Activated CD4-positive, alpha-beta memory T cell treated with anti-CD3 and anti-CD28 coated beads for 36 hours (primary cell): ENCODE measurements at regions not wholly inside any gene's neighbourhood (a gene's known extent, or its start where the extent isn't known, plus 50 kb on each side); places are given as distances from the start of the nearest gene placed in this dataset.

Experiments used
- CTCF ChIA-PET: fragments of 350-600 bp; sonication (Branson Sonifier 250); formaldehyde crosslinking; loops from one replicate; lab custom pipeline; 2021; ENCODE audit warnings: antibody characterized with exemption, inconsistent platforms; lab: Charles Lee
- POLR2A ChIA-PET: fragments of 350-600 bp; sonication (Branson Sonifier 250); formaldehyde crosslinking; loops from one replicate; lab custom pipeline; 2021; ENCODE audit warnings: antibody characterized with exemption; lab: Charles Lee
- DNase-seq: peaks from one replicate; pipeline ENCODE4 v3.0.0-alpha.2; 2020
- H3K27ac Mint-ChIP-seq: one replicate; pipeline ENCODE4 v1.8.0; 2021; ENCODE audit warnings: mixed read lengths
- H3K27me3 Mint-ChIP-seq: one replicate; pipeline ENCODE4 v1.8.0; 2021; ENCODE audit warnings: mixed read lengths
- H3K36me3 Mint-ChIP-seq: one replicate; pipeline ENCODE4 v1.8.0; 2021; ENCODE audit warnings: mixed read lengths
- H3K4me1 Mint-ChIP-seq: one replicate; pipeline ENCODE4 v1.8.0; 2021; ENCODE audit warnings: low read depth, mixed read lengths
- H3K4me3 Mint-ChIP-seq: one replicate; pipeline ENCODE4 v1.8.0; 2021; ENCODE audit warnings: mild to moderate bottlenecking, mixed read lengths
- H3K9me3 Mint-ChIP-seq: one replicate; pipeline ENCODE4 v1.8.0; 2021; ENCODE audit warnings: mixed read lengths
- intact Hi-C: fragments of 100-400 bp; cut with micrococcal nuclease; formaldehyde crosslinking; loops from one replicate; pipeline ENCODE4 v1.15.1; 2023

DNA sequence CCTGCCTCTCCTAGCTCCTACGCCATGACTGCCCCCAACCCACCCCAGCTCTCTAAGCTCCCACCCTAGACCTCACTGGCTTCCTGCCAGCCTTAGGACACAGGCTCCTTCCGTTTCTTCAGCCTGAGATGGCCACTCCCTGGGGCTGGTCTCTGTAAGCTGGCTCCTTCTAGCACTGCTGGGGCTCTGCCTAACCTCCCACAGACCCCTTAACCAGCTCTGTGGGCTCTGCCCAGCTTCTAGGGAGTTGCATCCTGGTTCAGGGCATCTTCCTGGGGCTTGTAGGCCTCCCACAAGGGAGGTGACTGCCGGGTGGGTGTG lies 478.6 kb upstream of the KLF6 start:
- POLR2A ChIA-PET, result no interaction called here
- CTCF ChIA-PET, result no interaction called here
- Mint-ChIP-seq H3K4me1 (peaks cover 14% of the 10 kb centered on the region), H3K4me3 (no peak overlapping the region), H3K27me3 (peaks cover 1% of the 10 kb centered on the region), H3K36me3 (no peaks in the 10 kb centered on the region), H3K9me3 (no peaks in the 10 kb centered on the region), H3K27ac (no peak overlapping the region)
- intact Hi-C loops, result no loop called here
- DNase-seq, result no peak

DNA sequence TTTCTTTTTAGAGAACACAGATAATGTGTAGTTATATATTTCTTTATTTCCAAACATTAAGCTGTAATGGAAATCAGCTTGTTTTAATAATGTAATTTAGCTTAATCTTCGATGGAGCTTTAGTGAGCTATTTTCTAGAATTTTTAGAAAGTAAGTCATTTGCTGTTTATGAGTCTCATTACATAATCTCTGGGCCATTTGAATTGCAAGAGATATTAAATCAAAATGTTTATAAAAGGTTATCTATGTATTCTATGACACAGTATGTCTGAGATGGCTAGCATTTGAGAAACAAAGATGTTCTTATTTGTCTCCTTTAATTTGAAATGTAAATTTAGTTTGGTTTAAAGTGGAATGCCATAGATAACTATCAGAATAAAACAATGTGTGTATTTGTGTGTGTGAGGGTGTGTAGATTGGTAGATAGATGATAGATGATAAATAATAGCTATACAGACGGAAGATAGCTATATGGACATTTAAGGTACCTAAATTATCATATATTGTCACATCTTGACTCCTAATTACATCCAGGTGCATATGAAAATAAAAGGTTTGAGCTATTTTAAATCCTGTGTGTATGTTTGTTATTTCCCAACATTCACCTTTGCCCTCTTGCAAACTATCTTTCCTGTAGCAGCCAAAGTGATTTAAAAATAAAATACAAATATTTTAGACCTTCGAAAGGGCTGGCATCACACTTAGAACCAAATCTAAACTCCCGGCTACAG lies 478.0 kb upstream of the KLF6 start:
- H3K27me3 Mint-ChIP-seq, result no peaks in the 10 kb centered on the region
- no peaks in the 10 kb centered on the region for H3K9me3 Mint-ChIP-seq
- intact Hi-C loops, result no loop called here
- DNase-seq, result no peak
- no peak overlapping the region for H3K27ac Mint-ChIP-seq
- peaks cover 14% of the 10 kb centered on the region for H3K4me1 Mint-ChIP-seq
- CTCF ChIA-PET, result no interaction called here
- H3K36me3 Mint-ChIP-seq, result no peaks in the 10 kb centered on the region
- POLR2A ChIA-PET, result no interaction called here
- H3K4me3 Mint-ChIP-seq, result no peak overlapping the region

DNA sequence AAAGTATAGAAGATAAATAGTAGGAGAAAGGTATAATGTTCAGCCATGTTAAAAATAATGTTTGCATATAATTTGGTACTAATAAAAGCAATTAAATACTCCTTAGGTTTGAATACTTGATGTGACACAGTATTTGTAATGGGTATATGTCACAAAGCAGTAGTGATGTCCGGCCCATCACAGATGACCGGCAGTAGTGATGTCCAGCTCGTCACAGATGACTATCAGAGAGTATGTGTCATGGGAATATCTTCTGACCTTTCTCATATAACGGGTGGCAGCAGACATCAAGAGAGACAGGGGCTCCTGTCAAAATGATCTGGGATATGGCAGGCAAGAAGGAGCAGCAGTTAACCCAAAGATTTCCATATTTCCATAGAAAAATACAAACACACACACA lies 477.4 kb upstream of the KLF6 start:
- Mint-ChIP-seq H3K36me3 (no peaks in the 10 kb centered on the region), H3K4me1 (peaks cover 14% of the 10 kb centered on the region), H3K4me3 (no peak overlapping the region), H3K9me3 (no peaks in the 10 kb centered on the region), H3K27me3 (no peaks in the 10 kb centered on the region), H3K27ac (no peak overlapping the region)
- intact Hi-C loops, result no loop called here
- ChIA-PET CTCF (no interaction called here), POLR2A (no interaction called here)
- DNase-seq, result no peak

DNA sequence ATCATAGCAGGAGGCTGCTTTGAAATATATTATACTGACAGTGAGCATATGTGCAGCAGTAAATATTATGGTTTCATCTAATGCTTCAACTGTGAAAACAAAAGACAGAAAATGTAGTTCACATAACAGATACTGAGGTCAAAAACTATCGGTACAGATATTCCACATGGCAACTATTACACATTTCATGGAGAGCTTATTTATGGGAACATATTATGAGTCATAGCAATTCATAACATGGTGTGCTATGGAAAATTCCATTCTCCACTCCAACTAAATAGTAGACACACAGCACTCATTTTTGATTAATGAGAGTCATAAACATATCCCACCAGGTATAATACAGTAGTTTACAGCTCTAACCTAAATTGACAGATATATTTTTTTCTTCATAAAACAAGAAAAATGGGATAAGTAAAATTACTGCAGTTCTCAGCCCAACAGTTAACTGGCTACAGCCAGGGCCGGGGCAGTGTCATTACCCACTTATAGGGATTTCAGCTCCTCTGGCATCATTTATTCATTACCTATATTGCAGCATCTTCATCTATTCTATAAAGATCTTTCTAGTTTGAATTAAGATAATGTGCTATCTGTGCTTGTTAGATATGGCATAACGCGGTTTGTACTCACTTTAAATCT lies 475.6 kb upstream of the KLF6 start:
- H3K4me1 Mint-ChIP-seq, result peaks cover 3% of the 10 kb centered on the region
- no peaks in the 10 kb centered on the region for H3K27me3 Mint-ChIP-seq
- H3K27ac Mint-ChIP-seq, result no peak overlapping the region
- intact Hi-C loops, result no loop called here
- CTCF ChIA-PET, result no interaction called here
- H3K4me3 Mint-ChIP-seq, result no peak overlapping the region
- H3K9me3 Mint-ChIP-seq, result no peaks in the 10 kb centered on the region
- no peaks in the 10 kb centered on the region for H3K36me3 Mint-ChIP-seq
- no peak for DNase-seq
- POLR2A ChIA-PET, result no interaction called here

DNA sequence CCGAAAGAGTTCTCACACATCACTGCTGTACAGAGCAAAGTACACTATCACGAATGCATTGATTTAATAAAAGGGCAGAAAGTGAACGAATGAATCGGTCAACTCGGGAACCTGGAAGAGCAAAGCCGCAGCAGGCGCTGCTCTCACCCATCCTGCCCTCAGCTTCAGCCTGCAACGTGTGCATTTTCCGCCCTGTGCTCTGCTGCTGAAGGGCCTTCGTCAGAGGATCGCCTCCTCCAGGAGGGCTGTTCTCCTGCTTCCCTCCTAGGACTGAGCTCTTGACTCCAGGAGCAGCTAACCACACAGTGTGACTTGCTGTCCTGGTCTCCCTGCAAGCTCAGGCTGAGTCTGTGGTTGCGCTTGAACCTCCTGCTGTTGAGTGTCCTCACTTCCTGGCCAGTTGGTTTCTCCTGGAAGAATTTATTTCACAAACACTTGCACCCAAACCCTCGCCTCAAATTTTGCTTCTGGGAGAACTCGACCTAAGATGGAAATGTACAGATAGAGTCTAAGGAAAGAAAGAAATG lies 473.0 kb upstream of the KLF6 start:
- H3K4me3 Mint-ChIP-seq, result no peak overlapping the region
- peaks cover 2% of the 10 kb centered on the region for H3K4me1 Mint-ChIP-seq
- no peaks in the 10 kb centered on the region for H3K9me3 Mint-ChIP-seq
- ChIA-PET POLR2A (no interaction called here), CTCF (no interaction called here)
- H3K27me3 Mint-ChIP-seq, result no peaks in the 10 kb centered on the region
- intact Hi-C loops, result no loop called here
- DNase-seq, result no peak
- H3K36me3 Mint-ChIP-seq, result no peaks in the 10 kb centered on the region
- no peak overlapping the region for H3K27ac Mint-ChIP-seq

DNA sequence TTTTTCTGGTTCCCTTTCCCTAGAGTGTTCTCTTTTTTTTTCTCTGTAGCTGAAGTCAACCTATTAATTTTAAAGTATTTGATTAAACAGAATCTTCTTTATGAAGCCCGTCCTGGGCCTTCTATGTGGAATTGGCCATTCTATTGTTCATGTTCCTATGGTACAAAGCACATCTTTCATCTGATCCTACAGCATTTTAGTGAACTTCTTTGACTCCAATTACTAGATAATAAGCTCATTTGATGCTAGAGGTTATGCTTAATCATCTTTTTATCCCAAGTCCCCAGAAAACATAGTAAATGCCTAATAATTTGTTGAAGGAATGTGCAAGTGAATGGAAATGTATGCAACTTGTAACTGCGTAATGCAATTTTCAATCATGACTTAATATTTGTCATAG lies 472.0 kb upstream of the KLF6 start:
- Mint-ChIP-seq H3K27me3 (no peaks in the 10 kb centered on the region), H3K4me1 (peaks cover 2% of the 10 kb centered on the region), H3K9me3 (no peaks in the 10 kb centered on the region), H3K4me3 (no peak overlapping the region), H3K36me3 (no peaks in the 10 kb centered on the region), H3K27ac (no peak overlapping the region)
- intact Hi-C loops, result no loop called here
- POLR2A ChIA-PET, result no interaction called here
- CTCF ChIA-PET, result interaction anchor here (0.6 to 0.7 kb wide), 2 partner anchors 44 to 273 kb away, joined by 3 read pairs; no protein-coding TSS in a partner anchor
- no peak for DNase-seq

DNA sequence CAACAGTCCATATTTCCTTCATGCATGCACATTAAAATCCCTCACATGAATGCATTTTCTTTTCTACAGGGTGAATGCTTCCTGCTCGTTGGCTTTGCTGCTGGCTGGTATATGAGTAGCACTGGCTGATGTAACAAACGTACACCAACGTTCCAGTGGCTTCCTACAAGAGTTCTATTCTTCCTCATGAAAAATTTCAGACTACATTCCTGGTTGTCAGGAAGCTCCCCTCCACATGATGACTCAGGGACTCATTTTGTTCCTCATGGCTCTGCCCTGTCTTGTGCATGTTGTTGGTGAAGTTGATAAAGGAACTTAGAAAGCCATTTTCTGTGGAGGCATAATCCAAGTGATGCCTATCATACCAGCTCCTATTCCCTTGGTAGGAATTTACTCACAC lies 470.7 kb upstream of the KLF6 start:
- H3K27ac Mint-ChIP-seq, result no peak overlapping the region
- peaks cover 2% of the 10 kb centered on the region for H3K4me1 Mint-ChIP-seq
- ChIA-PET CTCF (no interaction called here), POLR2A (no interaction called here)
- intact Hi-C loops, result no loop called here
- no peaks in the 10 kb centered on the region for H3K36me3 Mint-ChIP-seq
- no peaks in the 10 kb centered on the region for H3K9me3 Mint-ChIP-seq
- H3K4me3 Mint-ChIP-seq, result no peak overlapping the region
- no peak for DNase-seq
- H3K27me3 Mint-ChIP-seq, result no peaks in the 10 kb centered on the region

DNA sequence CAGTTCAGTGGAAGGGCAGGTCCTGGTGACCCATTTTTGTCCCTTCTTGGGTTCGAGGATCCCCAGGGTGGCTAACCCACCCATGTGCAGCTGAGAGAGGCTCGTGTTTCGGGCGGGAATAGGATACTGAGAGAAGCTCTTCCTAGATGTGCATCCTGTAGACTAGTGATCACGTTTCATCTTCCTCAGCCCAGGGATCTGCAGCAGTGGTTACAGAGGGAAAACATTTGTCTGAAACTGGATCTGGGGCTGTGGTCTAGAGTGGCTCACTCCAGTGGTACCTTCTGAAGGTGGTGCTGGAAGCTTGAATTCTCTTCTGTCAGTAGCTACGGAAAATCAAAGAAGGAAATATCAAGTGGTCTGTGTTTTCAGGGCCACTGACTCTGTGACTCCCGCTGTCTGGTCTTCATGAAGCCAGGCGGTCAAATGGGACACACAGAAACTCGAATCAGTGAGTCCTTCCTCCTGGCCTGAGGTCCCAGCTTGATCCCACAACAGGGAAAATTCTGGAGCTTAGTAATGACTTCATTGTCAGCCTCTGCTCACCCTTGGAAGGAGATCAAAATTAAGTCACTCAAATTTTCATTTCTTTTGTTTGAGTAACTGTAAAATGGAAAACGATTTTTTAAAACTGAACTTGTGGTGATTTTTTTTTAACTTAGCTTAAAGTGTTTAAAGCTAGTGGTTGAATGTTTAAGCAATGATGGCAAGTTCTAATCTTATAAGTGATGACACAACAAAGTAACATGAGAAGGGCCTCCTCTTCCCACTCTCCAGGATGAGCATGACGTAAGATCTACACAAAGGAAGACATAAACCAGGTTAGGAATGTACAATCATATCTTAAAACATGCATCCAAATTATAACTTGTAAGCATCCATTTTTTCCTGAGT lies 469.3 kb upstream of the KLF6 start:
- Mint-ChIP-seq H3K4me3 (no peak overlapping the region), H3K27me3 (no peaks in the 10 kb centered on the region), H3K36me3 (no peaks in the 10 kb centered on the region), H3K9me3 (no peaks in the 10 kb centered on the region), H3K4me1 (no peaks in the 10 kb centered on the region), H3K27ac (no peak overlapping the region)
- ChIA-PET CTCF (no interaction called here), POLR2A (no interaction called here)
- intact Hi-C loops, result no loop called here
- no peak for DNase-seq

DNA sequence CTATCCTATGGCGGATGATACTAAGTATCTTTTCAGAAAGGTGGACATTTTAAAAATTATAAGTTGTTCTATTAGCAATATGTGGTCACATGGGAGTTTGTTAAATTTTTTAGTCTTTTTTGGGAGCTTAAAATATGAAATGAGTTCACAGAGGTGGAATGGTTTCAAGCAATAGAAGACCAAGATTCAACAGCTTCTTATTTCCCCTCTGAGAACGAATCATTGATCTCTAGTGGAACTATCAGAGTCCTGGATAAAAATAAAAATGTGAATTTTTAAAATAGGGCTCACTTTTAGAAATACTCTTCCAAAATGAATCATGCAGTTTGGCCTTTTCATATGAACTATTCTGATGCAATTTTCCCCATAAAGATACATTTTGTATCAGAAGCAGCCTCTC lies 467.7 kb upstream of the KLF6 start:
- no peak overlapping the region for H3K27ac Mint-ChIP-seq
- ChIA-PET CTCF (no interaction called here), POLR2A (no interaction called here)
- no peaks in the 10 kb centered on the region for H3K9me3 Mint-ChIP-seq
- no peaks in the 10 kb centered on the region for H3K4me1 Mint-ChIP-seq
- H3K27me3 Mint-ChIP-seq, result no peaks in the 10 kb centered on the region
- no peak for DNase-seq
- intact Hi-C loops, result no loop called here
- H3K36me3 Mint-ChIP-seq, result no peaks in the 10 kb centered on the region
- no peak overlapping the region for H3K4me3 Mint-ChIP-seq

DNA sequence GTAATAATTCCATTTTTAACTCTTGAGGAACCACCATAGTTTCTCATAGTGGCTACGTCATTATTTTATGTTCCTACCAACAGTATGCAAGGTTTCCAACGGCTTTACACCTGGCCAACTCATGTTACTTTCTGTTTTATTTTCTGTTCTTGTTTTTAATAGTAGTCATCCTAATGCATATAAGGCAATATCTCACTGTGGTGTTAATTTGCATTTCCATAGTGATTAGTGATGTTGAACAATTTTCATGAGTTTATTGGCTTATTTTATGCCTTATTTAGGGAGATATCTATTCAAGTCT lies 465.5 kb upstream of the KLF6 start:
- Mint-ChIP-seq H3K4me3 (no peak overlapping the region), H3K9me3 (no peaks in the 10 kb centered on the region), H3K27me3 (no peaks in the 10 kb centered on the region), H3K4me1 (peaks cover 17% of the 10 kb centered on the region), H3K36me3 (no peaks in the 10 kb centered on the region), H3K27ac (no peak overlapping the region)
- ChIA-PET POLR2A (no interaction called here), CTCF (no interaction called here)
- intact Hi-C loops, result no loop called here
- no peak for DNase-seq

DNA sequence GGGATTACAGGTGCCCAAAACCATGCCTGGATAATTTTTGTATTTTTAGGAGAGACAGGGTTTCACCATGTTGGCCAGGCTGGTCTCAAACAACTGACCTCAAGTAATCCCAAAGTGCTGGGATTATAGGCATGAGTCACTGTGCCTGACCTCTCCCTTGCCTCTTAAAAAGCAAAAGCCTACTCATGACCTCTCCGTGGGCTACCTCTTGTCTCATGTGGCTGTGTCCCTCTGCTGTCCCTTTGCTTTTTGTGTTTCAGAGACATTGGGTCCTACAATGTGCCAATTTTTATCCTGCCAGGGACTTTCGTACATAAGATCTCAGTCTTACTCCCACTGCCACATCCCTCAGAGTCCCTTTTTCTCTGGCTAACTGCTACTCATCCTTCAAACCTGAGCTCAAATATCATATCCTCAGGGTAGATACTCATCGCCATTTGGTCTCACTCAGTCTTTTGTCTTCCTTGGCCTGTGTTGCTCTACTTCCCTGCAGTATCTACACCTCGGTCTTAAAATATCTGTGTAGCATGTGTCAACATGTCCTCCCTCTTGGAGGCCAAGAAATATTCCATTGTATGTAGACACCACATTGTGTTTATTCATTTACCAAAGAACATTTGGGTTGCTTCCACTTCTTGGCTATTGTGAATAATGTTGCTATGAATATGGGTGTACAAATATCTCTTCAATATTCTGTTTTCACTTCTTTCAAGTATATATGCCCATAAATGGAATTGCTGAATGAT lies 465.0 kb upstream of the KLF6 start:
- Mint-ChIP-seq H3K4me1 (peaks cover 17% of the 10 kb centered on the region), H3K36me3 (no peaks in the 10 kb centered on the region), H3K4me3 (no peak overlapping the region), H3K27ac (no peak overlapping the region), H3K27me3 (no peaks in the 10 kb centered on the region), H3K9me3 (no peaks in the 10 kb centered on the region)
- DNase-seq, result no peak
- ChIA-PET POLR2A (no interaction called here), CTCF (no interaction called here)
- intact Hi-C loops, result loop anchor here (10.0 kb wide), 2 partner anchors 305 to 435 kb away; no protein-coding TSS in a partner anchor

DNA sequence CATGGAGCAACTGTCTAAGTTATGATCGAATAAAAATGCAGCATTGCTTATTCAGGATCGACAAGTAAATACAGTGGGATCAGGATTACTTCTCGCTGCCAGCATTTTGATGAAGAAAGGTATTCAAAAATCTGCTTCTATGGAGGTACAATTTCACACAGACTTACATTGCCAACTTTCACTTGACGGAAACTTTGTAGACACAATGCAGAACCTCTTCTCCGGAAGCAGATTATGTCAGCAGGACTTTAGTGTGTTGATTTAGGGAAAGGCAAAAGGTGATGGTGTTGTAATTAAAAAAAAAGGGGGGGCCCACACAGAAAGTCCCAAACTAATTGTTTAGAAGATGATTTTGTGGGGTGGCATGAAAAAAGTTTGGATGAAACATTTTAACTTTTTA lies 462.4 kb upstream of the KLF6 start:
- Mint-ChIP-seq H3K4me1 (peaks cover 35% of the 10 kb centered on the region), H3K9me3 (no peaks in the 10 kb centered on the region), H3K27me3 (no peaks in the 10 kb centered on the region), H3K36me3 (no peaks in the 10 kb centered on the region), H3K4me3 (no peak overlapping the region), H3K27ac (no peak overlapping the region)
- intact Hi-C loops, result loop anchor here (10.0 kb wide), 2 partner anchors 303 to 433 kb away; no protein-coding TSS in a partner anchor
- ChIA-PET POLR2A (no interaction called here), CTCF (no interaction called here)
- no peak for DNase-seq
